SK-N-MC (cell line): ENCODE measurements at regions not wholly inside any gene's neighbourhood (a gene's known extent, or its start where the extent isn't known, plus 50 kb on each side); places are given as distances from the start of the nearest gene placed in this dataset.

Source experiments
- FOXP2 ChIP-seq: optimal IDR thresholded peaks from 2 replicates; pipeline ENCODE3; 2011; ENCODE audit warnings: mild to moderate bottlenecking, moderate library complexity; ENCODE audit not compliant: insufficient read depth; ENCODE audit errors: extremely low read length, control extremely low read depth
- POLR2AphosphoS5 ChIP-seq: IDR thresholded peaks from 2 replicates; pipeline ENCODE4 v1.6.1; 2012; ENCODE audit warnings: mild to moderate bottlenecking, low read depth, low read length, borderline replicate concordance

GRCh38 chr12:13812168-13812567, 169.2 kb downstream of the GRIN2B start:
- TF ChIP-seq POLR2AphosphoS5 = no peak
- TF ChIP-seq FOXP2 = no peak
